Activated CD8-positive, alpha-beta memory T cell treated with anti-CD3 and anti-CD28 coated beads, Interleukin-2, amount 50 U/mL, for 24 hours (primary cell): ENCODE measurements at regions not wholly inside any gene's neighbourhood (a gene's known extent, or its start where the extent isn't known, plus 50 kb on each side); places are given as distances from the start of the nearest gene placed in this dataset.

ENCODE experiments used
- DNase-seq: peaks from one replicate; pipeline ENCODE4 v3.0.0-alpha.2; 2020; ENCODE audit errors: extremely low read depth

DNA sequence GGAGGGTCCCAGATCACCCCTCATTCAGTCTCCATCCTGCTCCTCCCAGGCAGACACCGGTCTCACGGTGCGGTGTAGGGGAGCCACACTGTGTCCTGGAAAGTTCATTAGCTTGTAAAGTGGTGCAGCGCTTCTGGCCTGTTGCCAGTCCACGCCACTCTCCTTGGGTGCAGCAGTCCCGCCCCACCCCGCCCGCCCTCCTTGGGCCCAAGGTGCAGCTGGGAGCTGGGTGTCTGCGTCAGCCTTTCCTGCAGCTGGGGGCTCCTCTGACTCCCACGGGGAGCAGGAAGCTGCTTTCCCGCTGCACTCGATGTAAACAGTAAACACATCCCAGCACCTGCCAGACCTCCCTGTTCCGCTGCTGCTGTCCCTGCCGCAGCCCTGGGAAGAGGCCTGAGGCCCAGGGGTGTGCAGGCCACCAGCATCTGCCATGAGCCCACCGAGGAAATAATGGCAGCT lies 53.8 kb upstream of the ASB18 start:
- no peak for DNase-seq

DNA sequence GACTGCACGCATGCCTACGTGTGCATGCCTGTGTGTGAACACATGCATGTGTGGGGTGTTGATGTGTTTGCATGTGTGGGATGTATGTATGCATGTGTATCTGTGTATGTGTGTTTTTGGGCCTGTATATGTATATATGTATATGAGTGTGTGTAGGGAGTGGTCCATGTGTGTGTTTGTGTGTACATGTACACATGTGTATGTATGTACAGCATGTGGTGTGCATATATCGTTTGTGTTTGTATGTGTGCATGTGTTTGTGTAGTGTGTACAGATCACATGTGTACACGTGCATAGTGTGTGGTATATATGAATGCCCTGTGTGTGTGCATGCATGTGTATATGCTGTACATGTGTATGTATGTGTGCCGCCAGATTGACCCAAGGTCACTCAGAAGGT lies 54.2 kb upstream of the ASB18 start:
- no peak for DNase-seq

DNA sequence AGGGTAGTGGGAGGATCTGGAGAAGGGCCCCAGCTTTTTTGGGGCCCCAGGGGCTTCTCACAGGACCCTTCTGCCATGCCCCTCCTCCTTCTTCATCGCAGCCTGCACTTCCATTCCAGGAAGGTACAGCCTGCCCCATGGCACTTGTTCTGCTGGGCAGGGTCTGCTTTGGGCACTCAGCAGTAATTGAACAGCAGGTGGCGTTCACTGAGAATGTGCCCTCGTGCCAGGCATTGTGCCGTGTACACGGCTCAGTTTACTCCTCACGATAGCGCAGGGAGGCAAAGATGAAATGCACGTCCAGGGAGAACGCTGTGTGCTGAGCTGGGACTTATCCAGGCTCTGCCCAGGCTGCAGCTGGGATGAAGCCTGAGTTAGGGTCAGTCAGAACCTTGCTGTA lies 54.8 kb upstream of the ASB18 start:
- DNase-seq = no peak

DNA sequence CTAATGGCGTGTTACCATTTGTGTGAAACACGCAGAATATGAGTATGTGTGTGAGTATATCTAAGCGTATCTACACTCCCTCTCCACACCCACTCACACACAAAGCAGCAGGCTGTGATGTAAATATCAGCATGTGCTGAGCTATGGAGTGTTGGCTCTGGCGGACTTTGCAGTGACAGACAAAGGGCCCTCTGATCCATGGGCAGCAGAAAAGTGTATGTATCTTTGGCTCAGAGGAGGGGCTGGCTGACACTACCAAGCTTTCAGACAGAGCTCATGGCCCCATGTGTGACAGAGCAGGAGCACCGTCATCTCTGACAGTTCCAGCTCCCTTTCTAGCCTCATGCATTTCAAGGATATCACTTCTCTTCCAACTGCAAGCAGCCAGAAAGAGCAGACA lies 57.2 kb upstream of the ASB18 start:
- no peak for DNase-seq

DNA sequence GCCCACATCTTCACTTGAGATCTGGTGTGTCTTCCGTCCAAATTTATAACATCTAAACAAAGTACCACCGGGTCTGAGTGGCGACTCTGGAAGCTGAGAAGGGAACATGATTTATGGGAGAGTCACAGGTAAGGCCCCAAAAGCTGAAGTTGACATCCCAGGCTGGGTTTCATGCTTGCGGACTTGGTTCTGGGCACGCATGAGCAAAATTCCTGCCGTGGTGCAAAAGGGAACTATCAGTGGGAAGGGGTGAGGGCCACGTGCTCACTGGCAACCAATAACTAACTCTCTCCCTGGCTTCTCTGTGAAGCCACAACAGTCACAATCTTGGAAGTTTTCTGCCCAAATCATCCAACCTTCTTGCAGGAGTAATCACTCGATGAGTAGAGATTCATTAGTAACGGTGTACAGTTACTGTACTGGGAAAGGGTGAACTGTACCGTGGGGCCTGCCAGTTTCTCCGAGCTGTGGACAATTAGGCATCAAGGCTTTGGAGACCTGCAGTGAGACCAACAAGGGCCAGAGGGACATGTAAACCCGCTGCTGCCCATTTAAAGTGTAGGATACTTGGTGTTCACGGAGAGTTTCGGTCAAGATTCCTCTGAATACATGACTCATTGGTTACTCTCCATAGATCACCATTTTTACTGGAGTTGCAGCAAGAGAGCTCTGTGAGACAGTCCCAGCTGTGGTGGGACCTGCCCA lies 69.4 kb upstream of the ASB18 start:
- no peak for DNase-seq

DNA sequence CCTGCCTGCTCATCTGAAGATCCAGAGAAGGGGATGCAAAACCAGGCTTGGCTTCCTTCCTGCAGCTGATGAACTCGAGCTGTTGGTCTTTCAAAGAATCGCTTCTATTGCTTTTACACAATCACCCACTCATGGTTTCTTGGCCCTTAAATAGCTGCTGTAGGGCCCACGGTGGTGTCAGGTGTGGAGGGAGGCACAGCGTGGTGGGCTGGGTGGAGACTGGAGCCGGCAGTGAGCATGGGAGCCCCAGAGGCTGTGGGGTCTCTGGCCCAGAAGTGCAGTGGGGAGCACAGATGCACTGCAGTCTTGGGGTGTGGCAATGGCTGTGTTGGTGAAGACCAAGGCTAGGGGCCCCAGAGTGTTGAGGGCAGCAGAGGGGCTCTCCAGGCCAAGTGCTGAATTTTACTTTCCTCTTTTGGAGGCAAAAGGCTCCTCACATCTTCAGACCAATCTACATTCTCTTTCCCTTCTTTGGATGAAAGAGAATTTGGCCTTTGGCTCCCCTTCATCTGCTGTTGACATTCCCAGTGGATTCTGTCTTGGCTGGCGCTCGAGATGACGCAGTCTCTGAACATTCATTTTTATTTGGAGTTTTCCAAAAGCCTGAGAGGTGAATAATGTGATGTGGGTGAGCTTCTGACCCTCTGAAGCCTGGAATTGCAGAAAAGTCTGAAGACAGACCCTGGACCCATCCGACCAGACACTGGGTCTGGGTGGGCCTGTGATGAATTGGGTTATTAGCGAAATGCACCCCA lies 70.1 kb upstream of the ASB18 start:
- no peak for DNase-seq

DNA sequence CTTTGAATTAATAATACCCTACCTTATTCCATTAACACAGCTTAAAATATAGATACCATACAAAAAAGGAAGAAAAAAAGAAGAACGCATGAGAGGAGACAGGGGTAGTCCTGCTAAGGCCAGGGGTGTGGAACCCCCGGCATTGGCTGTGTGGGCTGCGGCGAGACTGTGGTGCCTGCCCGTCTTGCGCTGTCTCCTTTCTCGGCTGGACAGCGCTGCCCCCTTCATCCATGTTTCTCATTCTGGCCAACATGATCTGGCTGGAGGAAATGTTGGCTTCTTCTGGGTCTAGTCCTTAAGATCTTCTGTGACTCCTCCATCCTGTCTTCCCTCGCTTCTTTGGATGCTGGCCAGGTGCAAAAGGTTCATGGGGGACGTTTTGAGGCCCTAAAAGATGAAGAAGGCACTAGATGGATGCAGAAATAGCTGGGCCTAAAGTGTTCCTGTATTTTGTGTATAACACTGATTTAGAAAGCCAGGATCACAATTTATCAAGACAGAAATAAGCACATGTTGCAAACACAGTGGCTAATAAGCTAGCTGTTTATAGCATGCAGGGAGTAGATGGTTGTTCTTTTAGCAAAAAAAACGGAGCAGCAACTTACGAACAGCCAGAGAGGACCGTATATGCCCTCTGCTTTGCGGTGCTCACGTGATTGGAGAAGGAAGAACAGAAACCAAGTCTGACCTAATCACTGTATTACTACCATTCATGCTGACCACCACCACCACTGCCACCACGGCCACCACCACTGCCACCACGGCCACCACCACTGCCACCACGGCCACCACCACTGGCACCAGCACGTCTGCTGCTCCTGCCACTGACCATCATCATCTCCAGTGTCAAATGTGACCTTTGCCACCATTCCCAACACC lies 71.7 kb upstream of the ASB18 start:
- DNase-seq = no peak

DNA sequence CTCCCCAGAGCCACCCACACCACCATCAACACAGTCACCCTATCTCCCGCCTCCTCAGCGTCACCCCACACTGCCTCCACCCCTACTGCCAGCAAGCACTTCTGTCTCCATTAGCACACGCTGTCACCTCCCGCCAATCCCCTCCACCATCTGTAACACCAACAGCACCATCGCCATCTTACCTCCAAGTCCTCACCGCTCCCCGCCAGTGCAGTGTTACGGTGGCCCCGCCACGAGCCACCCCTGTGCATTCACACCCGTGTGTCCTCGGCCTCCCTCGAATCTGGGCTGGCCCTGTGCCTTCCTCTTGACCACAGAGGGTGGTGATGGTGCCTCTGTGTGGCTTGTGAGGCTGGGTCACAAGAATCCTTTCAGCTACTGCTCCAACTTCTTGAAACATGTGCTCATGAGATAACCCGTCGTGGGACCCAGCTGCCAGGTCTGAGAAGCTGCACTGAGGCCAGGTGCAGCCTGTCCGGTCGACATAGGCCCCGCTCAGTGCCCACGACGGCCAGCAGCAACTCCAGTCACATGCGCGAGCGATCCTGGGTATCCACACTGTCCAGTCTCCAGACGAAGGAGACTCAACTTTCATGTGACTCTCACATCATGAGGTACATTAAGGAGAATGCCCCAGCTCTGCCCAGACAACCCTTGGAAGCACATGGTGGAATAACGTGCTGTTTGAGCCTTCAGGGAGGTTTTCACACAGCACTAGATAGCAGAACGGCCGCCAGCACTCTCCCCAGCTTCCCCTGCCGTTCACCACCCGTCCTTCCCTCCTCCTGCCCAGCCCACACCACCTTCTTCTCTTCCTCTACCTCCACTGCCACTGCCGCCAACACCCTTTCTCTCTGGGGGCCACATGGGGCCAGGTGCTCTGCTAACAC lies 72.6 kb upstream of the ASB18 start:
- no peak for DNase-seq

DNA sequence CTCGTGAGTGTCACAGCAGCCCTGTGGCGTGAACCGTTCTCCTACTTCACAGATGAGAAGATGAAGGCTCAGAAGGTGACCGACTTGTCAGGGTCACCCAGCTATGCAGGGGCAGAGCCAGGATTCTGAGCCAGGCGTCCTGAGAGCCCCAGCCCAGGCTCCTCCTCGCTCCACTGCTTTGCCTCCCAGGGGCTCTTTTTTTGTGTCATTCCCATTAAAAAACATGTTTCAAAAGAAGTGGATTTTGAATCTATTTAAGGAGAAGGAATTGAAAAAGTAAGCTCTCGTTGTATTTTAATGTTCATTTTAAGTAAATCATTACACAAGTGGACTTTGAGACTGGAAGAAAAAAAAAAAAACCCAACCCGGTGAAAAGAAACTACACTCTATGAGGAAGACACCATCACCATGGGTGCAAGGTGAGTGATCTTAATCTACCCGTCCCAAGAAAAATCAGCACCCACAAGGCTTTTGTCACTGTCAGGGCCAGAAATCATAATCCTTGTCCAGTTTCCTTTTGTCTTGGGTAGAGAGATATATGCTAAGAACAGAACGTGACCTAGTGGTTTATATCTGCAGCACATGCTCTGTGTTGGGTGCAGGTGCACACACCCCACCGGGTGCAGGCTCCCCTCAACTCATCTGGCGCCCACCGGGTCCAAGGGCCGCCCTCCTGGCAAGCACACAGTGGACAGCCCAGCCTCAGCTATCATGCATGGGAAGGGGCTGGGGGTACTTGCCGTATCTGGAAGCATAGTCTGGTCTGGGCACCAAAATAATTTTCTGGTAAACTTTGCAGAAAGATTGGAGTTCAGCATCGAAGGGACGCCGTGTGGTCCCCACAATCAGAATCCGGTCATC lies 73.5 kb upstream of the ASB18 start:
- DNase-seq = no peak

DNA sequence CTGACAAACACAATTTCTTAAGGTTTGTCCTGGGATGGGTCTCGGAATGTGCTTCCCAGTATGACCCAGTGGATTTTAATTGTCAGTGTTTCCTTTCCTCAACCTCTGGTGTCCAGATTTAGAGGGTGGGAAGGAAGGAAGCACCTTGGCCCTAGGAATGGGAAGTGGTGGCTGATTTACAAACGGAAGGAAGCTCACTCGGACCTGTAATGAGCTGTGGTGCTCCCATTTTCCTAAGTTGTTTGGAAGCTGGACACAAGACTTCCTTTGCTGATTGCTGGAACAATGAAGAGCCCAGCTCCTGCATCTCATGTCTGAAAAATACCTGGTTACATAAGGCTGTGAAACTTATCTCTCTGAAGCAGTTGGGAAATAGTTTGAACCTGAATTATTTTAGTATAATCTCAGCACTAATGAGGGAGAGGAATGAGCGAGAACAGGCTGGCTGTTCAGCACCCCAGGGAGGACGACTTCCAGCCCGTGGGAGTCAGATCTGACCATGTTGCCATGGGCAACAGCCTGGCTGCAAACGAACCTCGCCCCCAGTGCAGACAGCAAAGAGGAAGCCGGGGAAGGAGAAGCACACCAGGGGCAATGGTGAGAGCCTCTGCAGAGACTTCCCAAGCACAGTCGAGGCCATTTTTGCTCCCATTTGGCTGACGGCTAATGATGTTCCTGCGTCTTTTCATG lies 74.4 kb upstream of the ASB18 start:
- no peak for DNase-seq

DNA sequence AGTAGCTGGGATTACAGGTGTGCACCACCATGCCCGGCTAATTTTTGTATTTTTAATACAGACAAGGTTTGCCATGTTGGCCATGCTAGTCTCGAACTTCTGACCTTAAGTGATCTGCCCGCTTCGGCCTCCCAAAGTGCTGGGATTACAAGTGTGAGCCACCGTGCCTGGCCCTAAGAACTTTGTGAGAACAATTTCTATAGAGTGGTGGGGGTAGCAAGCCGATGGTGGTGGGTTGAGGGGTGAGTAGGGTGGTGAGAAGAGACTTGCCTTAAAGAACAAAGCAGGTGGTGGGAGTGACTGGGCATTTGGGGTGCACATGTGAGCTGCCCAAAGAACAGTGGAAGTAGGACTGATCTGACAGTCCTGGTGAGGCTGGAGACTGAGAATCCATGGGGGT lies 76.0 kb upstream of the ASB18 start:
- no peak for DNase-seq

DNA sequence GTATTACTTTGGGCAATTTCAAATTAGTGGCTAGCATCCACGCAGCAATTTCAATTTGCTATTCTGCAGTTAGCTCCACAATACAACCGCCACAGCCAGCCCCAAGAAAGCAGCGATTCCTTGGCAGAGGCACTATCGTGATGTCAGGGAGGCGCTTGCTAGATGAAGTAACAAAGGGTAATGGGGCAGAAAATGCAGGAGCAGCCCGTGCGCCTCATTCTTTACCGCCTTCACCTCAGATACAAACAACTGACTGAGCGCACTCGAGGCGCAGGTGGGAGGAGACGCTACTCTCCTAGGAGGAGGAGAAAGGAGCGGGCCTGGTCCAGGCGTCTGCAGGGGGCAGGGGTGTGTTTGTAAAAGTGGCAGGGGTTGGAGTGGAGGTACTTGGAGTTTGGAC lies 76.9 kb upstream of the ASB18 start:
- no peak for DNase-seq

DNA sequence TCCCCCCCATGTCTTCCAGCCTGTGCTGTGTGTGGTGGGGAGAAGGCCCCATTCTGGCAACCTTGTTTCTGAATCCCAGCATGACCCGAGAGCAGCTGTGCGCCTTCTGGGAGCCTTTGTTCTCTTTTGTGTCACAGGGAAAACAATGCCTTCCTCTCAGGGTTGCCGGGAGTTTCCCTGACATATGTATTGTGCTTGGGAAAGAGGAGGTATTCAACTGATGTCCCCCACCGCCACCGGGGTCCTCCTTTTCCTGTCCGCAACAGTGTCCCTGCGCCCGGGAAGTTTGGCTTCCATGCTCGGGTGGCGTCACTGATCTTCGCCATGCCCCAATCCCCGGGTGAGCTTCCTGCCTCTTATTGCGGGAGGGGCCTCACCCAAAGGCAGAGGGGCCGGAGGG lies 77.5 kb upstream of the ASB18 start:
- DNase-seq = no peak

DNA sequence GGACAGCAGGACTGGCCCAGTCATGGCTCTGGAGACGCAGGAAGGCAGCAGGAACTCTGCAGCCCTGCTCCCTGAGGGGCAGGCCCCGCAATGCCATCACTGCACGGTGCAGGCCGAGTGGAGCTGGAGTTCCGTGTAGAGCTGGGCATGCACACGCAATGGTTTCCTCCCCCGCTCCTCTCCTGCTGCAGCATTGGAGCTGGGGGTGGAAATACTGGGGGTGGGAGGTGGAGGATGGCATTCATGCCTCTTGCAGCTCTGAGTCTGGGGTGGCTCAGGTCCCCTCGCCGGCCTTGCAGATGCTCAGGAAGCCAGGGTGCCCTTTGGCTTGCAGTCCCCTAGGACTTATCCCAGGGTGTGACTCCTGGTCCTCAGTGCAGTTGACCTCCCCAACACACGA lies 78.3 kb upstream of the ASB18 start:
- no peak for DNase-seq

DNA sequence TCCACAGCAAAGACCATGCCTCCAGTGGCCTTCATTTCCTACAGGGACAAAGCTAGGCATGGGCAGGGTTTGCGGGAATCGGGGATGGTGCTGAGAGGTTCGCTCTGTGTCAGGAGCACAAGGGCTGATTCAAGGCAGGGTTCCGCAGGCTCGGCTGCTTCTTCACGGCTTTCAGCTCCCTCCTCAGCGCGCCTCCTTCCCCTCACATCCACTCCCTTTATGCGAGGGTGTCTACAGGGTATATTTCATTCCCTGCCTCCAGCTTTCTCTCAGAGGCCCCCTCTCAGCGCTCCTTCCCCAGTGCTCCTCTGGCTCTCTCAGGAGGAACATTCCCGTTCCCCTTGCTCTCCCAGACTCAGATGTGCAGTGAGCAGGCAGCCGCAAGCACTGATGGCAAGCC lies 78.7 kb upstream of the ASB18 start:
- no peak for DNase-seq

DNA sequence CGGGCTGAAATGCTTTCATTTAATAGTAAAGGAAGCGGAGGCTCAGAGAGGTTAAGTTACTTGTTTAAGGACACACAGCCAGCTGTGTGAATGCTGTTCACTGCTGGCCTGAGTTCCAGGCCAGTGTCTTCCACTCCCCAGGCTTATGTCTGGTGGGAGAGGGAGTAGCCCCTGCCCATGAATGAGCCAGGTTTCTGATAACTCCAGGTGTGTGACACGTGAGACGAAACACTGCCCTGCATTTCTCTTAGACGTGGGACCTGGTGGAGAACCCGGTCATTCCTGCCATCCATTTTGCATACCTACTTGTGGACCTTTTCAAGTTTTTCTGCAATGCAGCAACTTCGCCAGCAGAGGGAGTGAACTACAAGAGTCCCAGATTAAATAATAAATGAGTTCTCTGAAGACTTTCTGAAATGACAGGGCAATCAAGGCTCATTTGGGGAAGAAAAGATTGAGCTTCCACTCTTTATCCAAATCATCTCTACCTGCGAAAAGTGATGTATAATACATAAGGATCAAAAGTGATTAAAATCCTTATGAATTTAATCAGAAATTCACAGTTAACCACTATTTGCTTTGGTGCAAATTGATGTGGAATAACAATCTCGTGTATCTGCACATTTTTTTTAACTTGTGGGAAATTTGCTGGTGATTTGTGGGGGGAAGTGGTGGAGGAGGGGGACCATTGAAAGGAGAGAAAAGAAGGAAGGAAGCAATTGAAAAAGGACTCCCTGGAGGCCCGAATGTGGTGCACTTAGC lies 79.4 kb upstream of the ASB18 start:
- DNase-seq = no peak

DNA sequence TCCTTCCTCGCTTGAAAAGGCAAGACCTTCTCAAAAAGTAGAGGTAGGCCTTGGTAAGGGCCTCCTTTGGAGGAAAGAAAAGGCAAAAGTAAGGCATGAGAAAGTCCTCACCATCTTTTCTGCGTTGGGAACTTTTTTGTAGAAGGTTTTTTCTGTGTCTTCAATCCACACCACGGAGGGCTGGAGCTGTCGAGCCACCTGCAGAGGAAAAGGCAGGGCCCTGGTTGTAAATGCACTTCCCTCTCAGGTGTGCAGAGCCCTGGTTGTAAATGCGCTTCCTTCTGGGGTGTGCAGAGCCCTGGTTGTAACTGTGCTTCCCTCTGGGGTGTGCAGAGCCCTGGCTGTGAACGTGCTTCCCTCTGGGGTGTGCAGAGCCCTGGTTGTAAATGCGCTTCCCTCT lies 80.2 kb upstream of the ASB18 start:
- DNase-seq = no peak

DNA sequence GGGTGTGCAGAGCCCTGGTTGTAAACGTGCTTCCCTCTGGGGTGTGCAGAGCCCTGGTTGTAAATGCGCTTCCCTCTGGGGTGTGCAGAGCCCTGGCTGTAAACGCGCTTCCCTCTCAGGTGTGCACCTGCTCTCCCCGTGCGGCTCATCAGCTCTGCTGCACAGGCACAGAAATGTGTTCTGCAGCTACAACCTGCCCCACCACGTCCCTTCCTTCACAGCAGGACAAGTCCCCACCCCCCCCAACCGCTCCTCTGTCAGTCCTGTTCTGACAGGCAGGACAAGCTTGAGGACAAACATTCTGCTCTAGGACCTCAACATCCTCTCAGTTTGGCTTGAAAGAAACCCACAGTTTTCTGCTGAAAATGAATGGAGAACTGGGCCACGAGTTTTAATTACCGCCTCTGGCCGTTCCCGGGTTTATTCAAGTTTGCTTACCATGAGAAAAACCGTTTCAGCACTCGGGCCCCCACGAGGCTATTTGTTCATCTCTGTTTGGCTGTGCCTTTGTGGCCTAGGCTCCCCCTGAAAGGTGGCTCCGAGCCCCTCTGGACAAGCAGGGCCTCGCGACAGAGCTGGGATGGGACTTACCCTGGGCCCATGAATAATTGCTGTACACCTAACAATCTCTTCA lies 81.0 kb upstream of the ASB18 start:
- no peak for DNase-seq

DNA sequence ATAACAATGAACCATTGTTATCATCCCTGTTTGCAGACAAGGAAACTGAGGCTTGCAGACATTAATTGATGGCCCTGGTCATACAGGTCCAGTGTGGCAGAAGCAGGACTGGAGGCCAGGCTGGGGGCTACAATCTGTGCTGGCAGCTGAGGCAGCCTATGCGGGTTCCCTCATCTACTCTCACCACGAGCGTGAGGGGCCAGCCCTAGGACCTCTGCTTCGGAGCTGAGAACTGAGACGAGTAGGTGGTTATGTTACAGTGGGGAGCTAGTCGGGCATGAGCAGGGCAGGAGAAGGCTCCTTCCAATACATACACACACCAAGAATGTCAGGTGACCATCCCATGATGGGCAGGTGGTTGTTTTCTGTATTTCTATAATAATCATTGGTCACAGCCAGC lies 82.2 kb upstream of the ASB18 start:
- no peak for DNase-seq
